ENCODE measurements at regions not wholly inside any gene's neighbourhood (a gene's known extent, or its start where the extent isn't known, plus 50 kb on each side); places are given as distances from the start of the nearest gene placed in this dataset.

- no peak for DNase-seq
Measured at GRCh38 chrX:13266641-13267345, 53.1 kb downstream of the ATXN3L start.

- no peak for DNase-seq
Measured at GRCh38 chrX:13265549-13266132, 54.2 kb downstream of the ATXN3L start.

- no peak for DNase-seq
Measured at GRCh38 chrX:13265111-13265510, 54.7 kb downstream of the ATXN3L start.

DNA sequence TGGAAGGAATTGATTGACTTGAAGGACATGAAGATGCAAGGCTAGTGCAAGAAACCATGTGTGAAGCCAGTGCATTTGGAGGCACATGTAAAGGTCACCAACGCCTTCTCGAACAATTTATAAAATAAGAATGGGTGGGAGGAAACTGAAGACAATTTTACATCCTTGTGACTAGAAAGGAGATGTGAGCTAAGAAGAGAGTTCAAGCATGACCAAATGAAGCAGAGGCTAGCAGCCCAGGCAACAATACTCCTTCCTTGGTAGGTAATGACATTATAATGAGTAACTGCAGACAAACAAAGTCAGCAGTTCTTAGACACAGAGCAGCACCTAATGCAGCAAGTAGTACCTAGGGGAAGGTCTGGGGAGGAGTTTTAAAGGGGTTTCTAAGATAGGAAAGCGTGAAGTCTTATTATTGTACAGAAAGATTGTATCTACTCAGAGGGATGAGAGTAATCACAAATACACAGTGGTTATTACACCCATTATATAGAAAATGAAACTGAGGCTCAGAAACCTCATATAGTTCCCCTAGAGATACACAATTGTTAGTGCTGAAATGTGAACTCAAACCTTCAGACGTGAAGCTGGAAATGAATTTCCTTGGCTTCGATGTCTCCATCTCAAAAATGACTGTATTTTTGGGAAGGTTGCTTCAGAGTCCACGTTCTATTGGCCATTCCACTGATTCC, 56.1 kb downstream of the ATXN3L start:
- DNase-seq = no peak

DNA sequence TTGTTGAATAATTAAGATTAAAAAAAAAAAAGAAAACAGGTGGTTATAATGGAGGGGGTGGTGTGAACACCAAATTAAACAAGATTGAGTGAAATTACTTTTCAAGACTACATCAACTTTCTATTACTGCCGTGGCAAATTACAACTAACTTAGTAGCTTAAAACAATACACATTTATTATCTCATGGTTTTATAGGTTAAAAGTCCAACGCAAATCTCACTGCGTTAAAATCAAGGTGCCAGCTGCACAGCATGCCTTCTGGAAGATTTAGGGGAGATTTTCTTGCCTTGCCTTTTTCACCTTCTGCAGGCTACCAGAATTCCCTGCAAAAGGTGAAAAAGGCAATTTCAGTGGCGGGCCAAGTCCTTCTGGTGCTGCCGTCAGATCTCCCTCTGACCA, 58.5 kb downstream of the ATXN3L start:
- DNase-seq = no peak

DNA sequence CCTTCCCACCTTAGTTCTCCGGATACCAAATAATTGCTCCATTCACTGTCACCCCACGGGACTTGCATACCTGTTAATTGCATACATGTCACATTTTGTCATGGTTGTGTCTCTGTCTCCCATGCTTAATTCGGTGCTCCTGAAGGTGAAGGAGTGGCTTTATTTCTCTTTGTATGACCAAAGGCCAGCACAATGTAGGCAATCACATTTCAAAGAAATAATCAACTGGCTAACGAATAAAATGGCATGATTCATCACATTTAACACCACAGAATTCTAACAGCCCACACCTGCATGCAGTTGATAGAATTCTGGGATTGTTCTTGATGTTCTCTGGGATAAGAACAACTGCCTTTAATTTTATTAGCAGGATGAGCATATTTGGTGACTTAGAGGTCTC, 59.3 kb downstream of the ATXN3L start:
- no peak for DNase-seq

DNA sequence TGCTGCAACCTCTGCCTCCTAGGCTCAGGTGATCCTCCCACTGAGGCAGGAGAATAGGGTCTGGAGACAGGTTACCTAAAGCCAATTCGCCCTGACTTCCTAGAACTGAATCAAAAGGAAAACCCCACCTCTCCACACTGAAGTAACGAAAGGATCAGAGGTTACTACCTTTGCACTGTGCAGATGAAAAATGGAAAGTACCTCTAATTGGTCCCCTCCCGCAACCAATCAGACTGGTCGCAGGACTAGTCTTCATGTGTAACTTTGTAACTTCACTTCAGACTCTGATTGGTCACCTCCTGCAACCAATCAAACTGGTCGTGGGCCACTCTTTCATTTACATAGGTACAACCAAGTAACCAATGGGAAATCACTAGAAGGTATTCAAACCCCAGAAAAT, 61.1 kb downstream of the ATXN3L start:
- DNase-seq = no peak

GRCh38 chrX:13258052-13258444, 61.8 kb downstream of the ATXN3L start:
- no peak for DNase-seq

DNA sequence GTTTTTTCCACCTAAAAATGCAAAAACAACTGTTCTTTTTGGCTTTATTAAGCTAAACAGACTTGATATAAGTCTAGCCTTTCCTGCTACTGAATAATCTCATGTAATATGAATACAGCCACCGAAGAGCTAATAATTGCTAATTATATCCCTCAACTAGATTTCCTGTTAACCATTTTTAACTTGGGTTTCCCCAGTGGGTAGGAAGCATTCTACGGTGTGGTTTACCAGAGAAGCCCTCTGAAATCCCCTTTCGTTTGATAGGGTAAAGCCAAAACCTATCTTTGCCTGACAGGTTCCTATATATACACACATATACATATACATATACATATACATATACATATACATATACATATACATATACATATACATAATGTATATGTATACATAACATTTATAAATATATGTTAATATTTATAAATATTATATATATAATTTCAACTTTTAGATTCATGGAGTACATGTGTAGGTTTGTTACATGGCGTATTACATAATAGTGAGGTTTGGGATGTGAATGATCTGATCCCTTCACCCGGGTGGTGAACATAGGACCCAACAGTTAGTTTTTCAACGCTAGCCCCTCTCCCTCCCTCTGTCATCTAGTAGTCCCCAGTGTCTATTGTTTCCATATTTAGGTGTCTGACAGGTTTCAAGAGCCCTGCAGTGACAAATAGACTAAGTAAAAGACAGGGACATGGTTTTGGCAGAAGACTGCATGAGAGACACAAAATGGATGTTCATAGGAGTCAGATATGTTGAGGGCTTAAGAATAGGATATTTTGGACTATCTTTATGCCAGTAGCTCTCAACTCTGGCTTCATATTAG, 62.4 kb downstream of the ATXN3L start:
- no peak for DNase-seq

GRCh38 chrX:13256603-13257002, 63.2 kb downstream of the ATXN3L start:
- DNase-seq = no peak

DNA sequence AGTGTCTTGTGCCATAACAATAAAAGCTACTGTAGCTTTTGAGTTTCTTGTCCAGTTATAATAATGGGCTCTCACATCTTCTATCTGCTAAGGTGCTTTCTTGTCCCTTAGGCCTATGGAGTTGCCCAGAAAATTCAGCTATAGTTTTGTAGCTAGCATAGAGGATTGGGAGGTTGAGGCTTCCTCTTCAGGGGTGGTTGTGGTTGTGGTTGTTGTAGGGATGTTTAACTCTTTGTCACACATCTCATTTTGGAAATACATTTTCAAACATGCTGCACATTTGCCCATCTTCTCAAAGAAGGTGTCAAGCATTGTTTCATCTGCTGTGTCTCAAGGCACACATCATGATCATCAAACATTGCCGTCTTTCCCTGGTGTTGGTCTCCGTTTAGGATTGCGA, 65.0 kb downstream of the ATXN3L start:
- DNase-seq = no peak

DNA sequence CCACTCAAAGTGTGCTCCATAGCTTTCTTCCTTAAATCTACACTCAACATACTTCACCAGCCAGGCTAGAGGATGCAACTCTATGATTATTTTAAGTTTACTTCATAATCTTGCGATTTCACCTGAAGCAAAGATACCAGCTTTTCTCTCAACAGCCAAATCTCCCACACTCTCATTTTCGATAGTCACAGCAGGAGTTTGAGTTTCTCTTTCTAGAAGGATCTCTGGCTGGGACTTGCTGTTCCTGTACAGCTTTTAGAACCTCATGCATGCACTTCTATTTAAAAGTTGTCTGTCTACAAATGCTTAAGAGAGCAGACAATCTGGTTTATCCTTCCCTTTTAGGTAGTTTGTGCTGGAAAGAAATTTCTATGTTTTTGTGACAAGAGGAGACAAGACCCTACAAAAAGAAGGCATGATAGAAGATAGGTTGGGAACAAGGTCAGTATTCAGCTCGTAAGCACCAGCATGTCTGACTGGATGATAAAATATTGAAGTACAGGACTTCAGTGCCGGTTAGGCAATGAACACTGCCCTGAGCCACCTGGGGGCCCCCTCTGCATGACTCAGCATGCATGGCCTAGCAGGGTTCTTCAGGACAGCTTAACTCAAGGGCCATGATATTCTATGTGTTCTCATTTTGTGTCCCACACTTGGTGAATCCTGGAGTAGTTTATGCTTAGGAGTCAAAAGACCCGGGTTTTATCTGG, 65.6 kb downstream of the ATXN3L start:
- no peak for DNase-seq

DNA sequence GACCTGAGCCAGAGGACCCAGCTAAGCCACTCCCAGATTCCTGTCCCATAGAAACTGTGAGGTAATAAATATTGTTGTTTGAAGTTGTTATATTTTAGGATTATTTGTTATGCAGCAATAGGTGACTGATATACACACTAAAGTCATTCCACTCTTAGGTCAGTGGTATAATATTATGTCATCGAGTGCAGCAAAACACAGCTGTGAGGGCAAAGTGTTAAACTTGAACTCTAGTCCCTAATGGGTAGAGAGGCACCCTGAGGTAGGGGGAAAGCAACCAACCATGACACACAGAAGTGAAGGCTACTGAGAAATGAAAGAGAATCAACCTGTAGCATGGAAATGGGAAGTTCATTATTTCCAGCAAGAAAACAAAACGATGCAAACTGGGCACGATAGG, 66.6 kb downstream of the ATXN3L start:
- DNase-seq = no peak

DNA sequence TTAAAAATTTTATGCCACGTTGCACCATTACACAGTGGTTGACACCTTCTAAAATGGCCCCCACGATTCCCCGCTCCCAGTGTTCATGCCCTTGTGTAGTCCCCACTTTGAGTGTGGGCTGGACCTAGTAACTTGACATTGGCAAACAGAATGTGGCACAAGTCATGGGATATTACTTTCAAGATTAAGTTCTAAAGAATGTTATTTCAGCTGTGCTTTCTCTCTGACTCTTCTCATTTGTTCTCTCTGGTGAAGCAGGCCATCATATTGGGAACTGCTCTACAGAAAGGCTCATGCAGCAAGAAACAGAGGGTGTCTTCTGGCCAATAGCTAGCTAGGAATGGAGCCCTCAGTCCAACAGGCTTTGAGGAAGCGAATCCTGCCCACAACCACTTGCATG, 67.1 kb downstream of the ATXN3L start:
- no peak for DNase-seq

- DNase-seq = no peak
Measured at GRCh38 chrX:13250826-13251580, 68.8 kb downstream of the ATXN3L start.

DNA sequence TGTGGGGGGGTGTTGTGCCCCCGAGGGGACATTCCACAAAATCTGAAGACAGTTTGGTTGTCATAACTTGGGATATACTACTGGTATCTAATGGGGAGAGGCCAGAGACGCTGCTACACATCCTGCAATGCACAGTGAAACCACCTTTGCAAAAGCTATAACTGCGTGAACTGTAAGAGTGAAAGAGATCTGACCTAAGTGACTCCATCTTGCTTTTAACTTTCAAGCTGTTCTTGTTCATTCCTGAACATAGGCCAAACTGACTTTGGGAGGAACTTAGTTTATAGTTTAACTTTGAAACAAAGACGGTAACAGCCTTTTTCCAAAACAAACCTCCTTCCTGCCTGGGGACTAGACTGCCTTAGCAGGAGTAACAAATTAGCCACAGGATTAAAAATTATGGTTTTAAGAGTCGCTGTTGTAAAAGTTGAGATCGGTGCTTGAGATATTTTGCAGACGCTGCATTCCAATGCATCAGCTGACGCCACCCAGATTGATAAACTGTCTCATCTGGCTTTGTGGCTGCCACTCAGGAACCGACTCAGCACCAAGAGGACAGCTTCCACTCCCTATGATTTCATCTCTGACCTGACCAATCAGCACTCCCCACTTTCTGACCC, 70.9 kb downstream of the ATXN3L start:
- no peak for DNase-seq

GRCh38 chrX:13239272-13239671, 80.6 kb downstream of the ATXN3L start:
- no peak for DNase-seq

- no peak for DNase-seq
Measured at GRCh38 chrX:13235930-13236329, 83.9 kb downstream of the ATXN3L start.

DNA sequence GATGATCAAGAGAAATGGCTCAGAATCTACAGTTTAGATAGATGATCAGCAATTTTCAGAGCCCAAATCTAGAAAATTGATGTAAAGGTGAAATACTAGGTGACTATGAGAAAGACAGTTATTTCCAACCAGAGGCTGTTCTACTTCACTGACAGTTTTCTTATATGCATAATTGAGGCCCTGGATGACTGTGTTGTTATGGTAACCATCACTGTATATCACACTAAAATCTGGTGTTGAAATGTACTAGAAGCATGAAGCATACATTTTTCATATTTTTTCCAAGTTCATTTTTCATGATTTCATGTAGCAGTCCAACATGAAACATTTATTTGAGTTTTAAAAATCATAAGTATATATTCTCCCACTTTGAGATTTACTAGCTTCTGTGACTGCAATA, 87.4 kb downstream of the ATXN3L start:
- no peak for DNase-seq

DNA sequence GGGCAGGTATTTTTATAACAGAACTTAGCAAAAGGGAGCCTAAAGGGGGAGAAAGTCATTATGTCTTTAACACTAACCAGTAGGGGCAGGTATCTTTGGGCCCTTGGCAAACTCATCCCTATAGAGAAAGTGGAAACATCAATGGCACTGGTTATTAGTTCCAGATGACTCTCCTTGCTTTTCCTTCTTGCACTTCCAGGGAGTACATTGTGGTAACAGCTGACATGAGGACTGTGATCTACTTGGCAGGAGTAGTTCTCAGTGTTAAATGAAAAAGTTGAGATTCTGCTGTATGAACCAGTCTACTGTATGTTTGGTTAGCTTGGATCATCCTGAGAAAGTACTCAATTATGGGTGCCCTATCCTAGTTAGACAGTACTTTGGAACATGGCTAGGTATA, 93.6 kb downstream of the ATXN3L start:
- no peak for DNase-seq

DNA sequence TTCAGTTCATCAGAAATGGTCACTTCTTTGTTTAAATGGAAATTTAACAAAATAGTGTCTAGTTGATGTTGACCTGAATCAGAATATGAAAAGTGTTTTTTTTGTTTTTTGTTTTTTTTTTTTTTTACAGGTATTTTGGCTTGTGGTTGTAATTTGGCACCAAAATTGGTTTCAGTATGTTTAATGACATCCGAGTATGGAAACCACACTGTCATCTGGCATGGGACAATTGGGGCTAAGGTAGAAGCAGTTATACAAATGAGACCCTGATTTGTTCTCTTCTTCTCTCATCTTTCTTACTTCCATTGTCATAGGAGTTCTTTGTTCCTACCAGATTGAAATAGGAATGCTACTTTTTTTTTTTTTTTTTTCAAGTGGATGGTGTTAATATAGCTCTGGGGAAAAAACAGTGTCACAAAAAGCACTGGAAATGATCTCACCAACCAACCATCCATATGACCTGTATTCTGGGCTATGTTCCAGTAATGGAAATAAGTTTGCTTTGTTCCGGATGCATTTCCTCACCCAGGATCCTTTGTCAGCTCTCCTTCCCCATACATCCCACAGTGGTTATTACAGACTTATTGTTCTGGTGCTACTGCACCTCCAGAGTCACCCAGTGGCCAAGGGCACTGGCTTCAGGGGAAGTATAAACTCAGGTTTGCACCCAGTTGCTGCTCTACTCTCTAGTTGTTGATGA, 95.8 kb downstream of the ATXN3L start:
- no peak for DNase-seq

Data from CD4-positive, alpha-beta T cell treated with Interleukin-15 for 1 hour (primary cell).